NCI-H1092 treated with DMSO at 0.1 percent for 48 hours (cell line): ENCODE measurements at regions not wholly inside any gene's neighbourhood (a gene's known extent, or its start where the extent isn't known, plus 50 kb on each side); places are given as distances from the start of the nearest gene placed in this dataset.
"Not testable (repeated sequence)": the region's sequence is repeated elsewhere in the genome, so short reads cannot be mapped to it uniquely, and the experiment has no call there.

Experiments used
- DNase-seq: peaks from one replicate; lab custom pipeline; 2025; lab: John Stamatoyannopoulos, UW

DNA sequence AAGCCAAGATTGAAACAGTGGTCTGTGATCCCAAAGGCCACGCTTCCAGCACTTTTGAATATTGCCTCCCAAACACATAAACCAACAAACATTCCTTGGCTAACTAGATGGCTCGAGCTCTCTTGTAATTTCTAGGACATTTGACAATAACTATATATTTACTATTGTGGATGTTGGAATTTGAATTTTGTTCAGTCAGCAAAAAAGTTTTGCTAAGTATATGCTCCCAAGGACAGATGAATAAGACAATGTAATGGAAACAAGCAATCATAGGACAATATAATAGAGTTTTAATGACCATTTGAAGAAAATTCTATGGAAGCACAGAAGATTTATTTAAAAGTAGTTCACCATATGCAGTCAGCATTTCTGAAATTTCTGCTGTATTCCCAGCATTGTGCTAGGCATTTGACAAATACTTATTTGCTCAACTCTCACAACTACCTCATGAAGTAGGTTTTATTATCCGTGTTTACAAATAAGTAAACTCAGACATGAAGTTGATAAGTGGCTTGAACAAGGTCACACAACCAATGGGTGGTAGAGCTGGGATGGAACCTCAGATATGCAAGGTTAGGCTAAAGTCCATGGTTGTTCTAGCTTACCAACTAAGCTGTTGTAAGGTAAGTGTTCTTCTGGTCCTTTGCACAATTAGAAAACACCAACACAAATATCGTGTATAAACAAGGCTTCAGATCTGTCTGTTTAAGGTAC, 205.1 kb downstream of the NUFIP1 start:
- DNase-seq, result no peak

- DNase-seq, result no peak
Measured at GRCh38 chr13:44780591-44781280, 204.6 kb upstream of the TSC22D1 start.

DNA sequence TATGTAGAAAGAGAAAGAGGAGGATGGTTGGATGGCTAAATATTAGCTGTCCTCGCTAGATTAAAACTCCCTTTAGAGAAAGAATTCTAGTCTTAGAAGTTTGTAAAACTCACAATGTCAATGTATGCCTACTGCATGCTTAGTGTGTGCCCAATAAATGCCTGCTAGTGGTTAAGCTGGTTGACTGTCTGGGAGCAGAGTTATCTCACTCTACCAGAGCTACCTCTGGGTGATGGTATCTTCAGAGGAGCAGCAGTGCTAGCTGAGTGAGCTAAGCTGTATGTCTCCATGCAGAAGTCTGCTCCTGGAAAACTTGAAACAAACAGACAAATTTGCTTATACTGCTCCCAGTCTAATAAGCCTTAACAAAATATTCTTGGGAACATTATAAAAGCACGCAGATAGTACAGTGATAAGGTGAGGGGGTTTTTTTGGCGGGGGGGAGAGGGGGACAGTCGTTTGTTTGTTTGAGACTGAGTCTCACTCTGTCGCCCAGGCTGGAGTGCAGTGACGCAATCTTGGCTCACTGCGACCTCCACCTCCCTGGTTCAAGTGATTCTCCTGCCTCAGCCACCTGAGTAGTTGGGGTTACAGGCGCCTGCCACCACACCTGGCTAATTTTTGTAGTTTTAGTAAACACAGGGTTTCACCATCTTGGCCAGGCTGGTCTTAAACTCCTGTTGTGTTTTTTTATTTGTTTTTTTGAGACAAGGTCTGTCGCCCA, 202.8 kb upstream of the TSC22D1 start:
- DNase-seq, result no peak

- not testable (repeated sequence) for DNase-seq
Measured at GRCh38 chr13:44775290-44775689, 199.2 kb upstream of the TSC22D1 start.

DNA sequence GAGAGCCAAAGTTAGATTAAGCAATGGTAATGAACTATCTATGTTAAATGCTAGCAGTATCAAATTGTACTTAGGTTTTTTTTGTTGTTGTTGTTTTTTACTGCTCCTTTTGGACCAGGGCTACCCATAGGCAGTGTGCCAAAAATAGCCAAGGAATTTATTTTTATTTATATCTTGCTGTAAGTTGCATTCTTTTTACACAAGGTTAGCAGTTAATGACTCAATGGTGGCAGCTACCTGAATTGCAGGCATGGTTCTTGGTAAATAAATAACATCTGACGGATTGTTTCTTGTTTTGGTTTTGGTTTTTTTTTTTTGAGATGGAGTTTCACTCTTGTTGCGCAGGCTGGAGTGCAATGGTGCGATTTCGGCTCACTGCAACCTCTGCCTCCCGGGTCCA, 194.8 kb upstream of the TSC22D1 start:
- DNase-seq, result no peak

- DNase-seq, result no peak
Measured at GRCh38 chr13:44769686-44770085, 193.6 kb upstream of the TSC22D1 start.

DNA sequence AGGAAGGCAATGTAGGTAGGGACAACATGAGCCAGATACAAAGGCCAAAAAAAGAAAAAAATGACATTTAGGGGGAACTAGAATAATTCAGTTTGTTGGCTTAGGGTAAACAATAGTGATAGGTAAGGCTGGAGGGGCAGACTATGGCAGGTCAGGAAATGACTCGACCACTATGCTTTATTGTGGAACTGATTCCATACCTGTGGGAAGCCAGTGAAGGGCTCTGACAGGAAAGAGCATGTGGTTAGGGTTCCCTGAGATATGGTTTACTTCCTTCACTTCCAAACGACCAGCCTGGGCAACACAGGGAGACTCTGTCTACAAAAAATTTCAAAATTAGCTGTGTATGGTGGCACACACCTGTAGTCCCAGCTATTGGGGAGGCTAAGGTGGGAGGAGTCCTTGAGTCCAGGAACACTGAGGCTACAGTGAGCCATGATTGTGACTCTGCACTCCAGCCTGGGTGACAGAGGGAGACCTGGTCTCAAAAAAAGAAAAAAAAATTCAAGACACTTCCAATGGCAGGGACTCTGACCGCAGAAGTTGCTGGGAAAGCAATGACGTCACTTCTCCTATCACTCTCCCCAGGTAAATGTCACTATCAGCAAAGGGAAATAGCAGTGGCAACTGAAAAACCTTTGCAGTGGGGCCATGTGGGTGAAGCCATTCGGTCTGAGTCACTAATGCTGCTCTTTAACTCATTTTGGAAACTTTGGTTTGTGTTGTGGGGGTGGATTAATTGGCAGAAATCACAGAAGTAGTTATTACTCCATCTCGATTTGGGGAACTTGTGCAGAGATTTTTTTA, 192.8 kb upstream of the TSC22D1 start:
- no peak for DNase-seq

- DNase-seq, result no peak
Measured at GRCh38 chr13:44768239-44768638, 192.1 kb upstream of the TSC22D1 start.

DNA sequence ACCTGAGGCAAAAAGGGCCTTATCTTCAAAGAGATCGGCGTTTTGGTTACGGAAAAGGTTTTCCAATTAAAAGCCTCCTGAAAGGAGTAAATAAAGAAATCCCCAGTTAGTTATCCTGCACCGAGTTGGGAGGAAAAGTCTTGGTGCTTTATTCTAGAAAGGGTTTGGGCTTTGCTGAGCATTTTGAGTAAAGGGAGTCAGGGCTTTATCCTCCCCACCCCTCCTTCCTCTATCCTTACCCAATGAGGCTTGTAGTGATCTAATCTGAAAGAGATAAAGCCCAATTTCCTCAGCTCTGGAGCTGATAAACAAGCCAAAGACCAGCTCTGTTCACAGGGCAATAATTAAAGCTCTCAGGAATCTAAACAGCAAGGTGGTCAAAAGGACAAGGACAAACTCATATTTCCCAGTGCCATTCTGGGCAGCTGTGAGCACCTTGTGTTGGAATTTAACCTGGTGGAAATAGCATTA, 188.9 kb upstream of the TSC22D1 start:
- DNase-seq, result no peak

- no peak for DNase-seq
Measured at GRCh38 chr13:44764302-44764692, 188.2 kb upstream of the TSC22D1 start.

GRCh38 chr13:44763615-44764301, 187.6 kb upstream of the TSC22D1 start:
- DNase-seq, result no peak

- DNase-seq, result no peak
Measured at GRCh38 chr13:44762911-44763310, 186.8 kb upstream of the TSC22D1 start.

DNA sequence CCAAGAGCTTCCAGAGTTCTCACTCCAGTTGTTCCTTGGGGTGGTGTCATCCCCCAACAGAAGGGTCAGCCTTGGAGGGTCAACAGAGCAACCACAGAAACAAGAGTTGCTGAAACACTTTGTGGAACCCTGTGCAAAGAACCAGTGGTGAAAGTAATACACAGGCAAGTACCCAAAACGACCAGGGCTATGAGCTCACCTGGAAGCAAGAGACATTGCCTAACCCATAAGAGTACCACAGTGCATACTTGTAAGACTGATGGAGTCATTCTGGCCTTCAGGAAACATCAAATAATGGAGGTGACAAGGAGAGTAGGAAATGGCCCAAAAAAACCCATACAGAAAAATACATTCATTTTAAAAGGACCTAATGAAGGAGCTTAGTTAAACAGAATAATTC, 184.3 kb upstream of the TSC22D1 start:
- DNase-seq, result no peak

DNA sequence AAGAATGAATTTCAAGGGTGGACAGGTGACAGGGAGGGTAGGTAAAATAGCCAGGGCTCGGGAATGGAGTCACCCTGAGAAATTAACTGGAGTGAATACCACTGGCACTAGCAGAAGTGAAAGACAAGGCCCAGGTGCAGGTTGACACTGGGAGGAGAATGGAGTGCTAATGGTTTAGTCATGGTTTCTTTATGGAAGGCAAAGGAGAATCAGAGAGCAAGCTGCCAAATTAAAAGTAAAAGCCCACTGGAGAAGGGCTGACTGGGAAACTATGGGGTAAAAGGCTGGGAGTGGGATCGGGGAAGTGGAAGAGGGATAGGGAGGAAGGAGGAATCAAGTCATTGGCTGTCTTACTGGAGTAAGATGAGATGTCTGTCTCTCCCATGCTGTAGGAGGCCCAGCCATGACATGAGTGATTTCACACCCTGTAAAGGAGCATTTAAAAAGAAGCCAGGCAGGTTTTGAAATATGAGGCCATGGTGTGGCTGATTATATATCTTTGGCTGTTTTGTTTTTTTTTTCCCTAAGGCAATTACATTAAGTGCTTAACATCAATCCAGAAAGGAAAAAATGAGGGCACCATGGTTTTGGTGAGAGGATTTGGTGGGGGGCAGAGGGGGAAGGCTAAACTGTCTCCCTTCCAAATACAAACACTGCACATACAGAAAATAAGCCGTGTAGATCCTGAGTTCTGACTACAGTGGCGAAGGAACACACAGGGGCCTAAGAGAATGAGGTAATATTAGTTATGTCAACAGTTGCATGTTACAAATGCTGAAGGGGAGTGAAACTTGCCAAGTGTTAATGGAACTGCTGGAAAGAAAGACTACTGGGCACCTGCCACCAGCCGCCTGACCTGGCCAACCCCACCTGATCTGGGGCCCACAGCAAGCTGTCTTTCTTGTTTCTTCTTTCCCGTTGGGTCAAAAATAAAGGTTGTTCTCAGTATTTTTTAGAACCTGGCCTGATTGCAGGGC, 183.5 kb upstream of the TSC22D1 start:
- peak; percentile 96 for DNase-seq

DNA sequence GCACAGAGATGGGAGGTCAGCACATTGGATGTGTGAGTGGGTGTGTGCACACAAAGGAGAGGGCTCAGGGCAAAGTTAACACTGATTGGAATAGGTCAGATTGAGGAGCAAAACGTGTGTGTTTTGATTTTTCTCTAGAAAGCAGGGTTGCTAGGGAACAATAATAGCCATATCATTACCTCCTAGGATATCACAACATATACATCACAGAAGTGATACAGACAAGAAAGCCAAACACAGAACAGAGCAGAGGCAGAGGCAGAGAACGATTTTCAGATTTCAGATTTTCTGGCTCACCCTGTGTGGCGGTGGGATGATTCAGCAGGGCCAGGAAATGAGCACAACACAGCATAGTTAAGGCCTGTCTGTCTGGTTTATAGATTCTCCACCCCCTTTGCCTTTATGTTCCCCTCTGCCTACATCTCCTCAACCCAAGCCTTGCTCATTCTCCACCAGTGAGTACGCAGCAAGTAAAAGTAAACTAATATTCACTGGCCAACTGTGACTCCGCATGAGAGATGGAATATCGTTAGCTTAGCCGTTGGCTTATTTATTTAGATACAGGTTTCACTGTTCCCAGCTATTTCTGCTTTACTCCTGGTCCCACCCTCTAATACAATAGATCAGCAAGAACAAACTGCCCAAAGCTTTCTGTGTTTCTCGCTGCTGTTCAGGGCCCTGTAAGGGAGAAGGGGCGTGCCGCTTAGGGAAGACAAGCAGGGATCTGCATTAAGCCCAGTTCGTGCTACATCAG, 182.7 kb upstream of the TSC22D1 start:
- DNase-seq, result peak; percentile 61

GRCh38 chr13:44757671-44758070, 181.5 kb upstream of the TSC22D1 start:
- no peak for DNase-seq

DNA sequence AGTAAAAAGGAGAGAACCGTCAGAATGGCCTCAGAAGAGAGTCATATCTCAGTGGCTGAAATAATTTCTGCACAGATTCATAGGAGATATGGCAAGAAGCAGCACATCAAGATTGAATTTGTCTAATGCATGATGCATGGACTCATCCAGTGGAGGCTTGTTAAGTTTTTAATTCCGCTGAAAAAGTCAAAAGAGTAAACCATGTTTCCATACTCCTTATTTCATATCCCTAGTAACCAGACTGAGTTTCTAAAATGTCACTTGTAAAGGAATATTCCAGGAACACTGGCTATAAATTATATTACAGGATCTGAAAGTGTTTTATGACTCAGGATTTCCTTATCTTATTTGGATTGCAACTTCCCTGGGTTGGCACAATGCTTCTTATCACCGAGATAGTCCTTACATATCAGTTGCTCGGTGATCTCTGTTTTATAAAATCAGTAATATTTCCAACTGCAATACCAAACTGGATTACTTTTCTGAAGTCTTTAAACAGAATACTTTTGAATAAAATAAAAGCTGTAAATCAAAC, 180.2 kb upstream of the TSC22D1 start:
- DNase-seq, result no peak

GRCh38 chr13:44755872-44756271, 179.7 kb upstream of the TSC22D1 start:
- no peak for DNase-seq

GRCh38 chr13:44752164-44752563, 176.0 kb upstream of the TSC22D1 start:
- DNase-seq, result no peak
